ENCODE measurements at regions not wholly inside any gene's neighbourhood (a gene's known extent, or its start where the extent isn't known, plus 50 kb on each side); places are given as distances from the start of the nearest gene placed in this dataset.
A peak's percentile ranks its signal among the peaks of the same experiment; 100 is the strongest.

GRCh38 chr10:21364196-21365114 is 161.0 kb downstream of the SKIDA1 start:
- Histone ChIP-seq H3K4me3 (no peak overlapping the region), H3K4me1 (no peaks in the 10 kb centered on the region), H3K9me3 (no peaks in the 10 kb centered on the region), H3K27me3 (no peaks in the 10 kb centered on the region), H3K27ac (peak overlapping the region in 2 of 5 donors; percentile 11 to 35), H3K36me3 (no peaks in the 10 kb centered on the region)
- intact Hi-C loops (cut with DNase I; ENCODE audit: low total_unique reads) = no loop called here
- TF ChIP-seq EP300 (IDR thresholded peaks at IDR 0.05) (no peak), CTCF (IDR thresholded peaks at IDR 0.05) (no peak), POLR2AphosphoS5 (IDR thresholded peaks at IDR 0.05) (no peak), POLR2A (IDR thresholded peaks at IDR 0.05) (no peak)
- 66 to 77% (median 69%) methylated on average over 11 of the region's 11 CpGs for WGBS, 5 donors
- DNase-seq = peak in 1 of 2 donors; percentile 48

- no peak for TF ChIP-seq CTCF (IDR thresholded peaks at IDR 0.05)
- no peaks in the 10 kb centered on the region for H3K27me3 ChIP-seq
- intact Hi-C loops (cut with DNase I; ENCODE audit: low total_unique reads) = no loop called here
- peak overlapping the region in 2 of 5 donors; percentile 11 to 35 for H3K27ac ChIP-seq
- no peaks in the 10 kb centered on the region for H3K9me3 ChIP-seq
- H3K4me1 ChIP-seq = no peaks in the 10 kb centered on the region
- no peak overlapping the region for H3K4me3 ChIP-seq
- WGBS, 5 donors = 83 to 91% (median 88%) methylated on average over 3 of the region's 3 CpGs
- no peak for DNase-seq
- no peaks in the 10 kb centered on the region for H3K36me3 ChIP-seq
Measured at GRCh38 chr10:21363731-21364104, 161.8 kb downstream of the SKIDA1 start.

- Histone ChIP-seq H3K4me1 (no peaks in the 10 kb centered on the region), H3K27me3 (no peaks in the 10 kb centered on the region), H3K4me3 (no peak overlapping the region), H3K9me3 (no peaks in the 10 kb centered on the region), H3K27ac (peak overlapping the region in 1 of 5 donors; percentile 35), H3K36me3 (no peaks in the 10 kb centered on the region)
- TF ChIP-seq POLR2A (IDR thresholded peaks at IDR 0.05) (no peak), CTCF (IDR thresholded peaks at IDR 0.05) (no peak), EP300 (IDR thresholded peaks at IDR 0.05) (no peak), POLR2AphosphoS5 (IDR thresholded peaks at IDR 0.05) (no peak)
- intact Hi-C loops (cut with DNase I; ENCODE audit: low total_unique reads) = no loop called here
- DNase-seq = peak in 1 of 2 donors; percentile 36
- 51 to 66% (median 53%) methylated on average over 4 of the region's 4 CpGs for WGBS, 5 donors
Measured at GRCh38 chr10:21363092-21363730, 162.3 kb downstream of the SKIDA1 start.

- H3K9me3 ChIP-seq = no peaks in the 10 kb centered on the region
- no peaks in the 10 kb centered on the region for H3K4me1 ChIP-seq
- no peak for TF ChIP-seq CTCF (IDR thresholded peaks at IDR 0.05)
- TF ChIP-seq POLR2AphosphoS5 (IDR thresholded peaks at IDR 0.05) = no peak
- TF ChIP-seq POLR2A (IDR thresholded peaks at IDR 0.05) = no peak
- no peak for TF ChIP-seq EP300 (IDR thresholded peaks at IDR 0.05)
- 56 to 75% (median 57%) methylated on average over 2 of the region's 2 CpGs for WGBS, 5 donors
- no peaks in the 10 kb centered on the region for H3K27me3 ChIP-seq
- H3K4me3 ChIP-seq = no peak overlapping the region
- H3K36me3 ChIP-seq = no peaks in the 10 kb centered on the region
- H3K27ac ChIP-seq = no peak overlapping the region
- no peak for DNase-seq
- intact Hi-C loops (cut with DNase I; ENCODE audit: low total_unique reads) = no loop called here
Measured at GRCh38 chr10:21359202-21359601, 166.3 kb downstream of the SKIDA1 start.

All from stomach (tissue), 8 donors.